SHP77 treated with DMSO at 0.1 percent for 48 hours (cell line): ENCODE measurements at regions not wholly inside any gene's neighbourhood (a gene's known extent, or its start where the extent isn't known, plus 50 kb on each side); places are given as distances from the start of the nearest gene placed in this dataset.
"Not testable (repeated sequence)": the region's sequence is repeated elsewhere in the genome, so short reads cannot be mapped to it uniquely, and the experiment has no call there.

Experiments used
- DNase-seq: peaks from one replicate; lab custom pipeline; 2025; lab: John Stamatoyannopoulos, UW

- DNase-seq: no peak
Observed at GRCh38 chr15:98330258-98330657, 318.1 kb upstream of the IGF1R start.

DNA sequence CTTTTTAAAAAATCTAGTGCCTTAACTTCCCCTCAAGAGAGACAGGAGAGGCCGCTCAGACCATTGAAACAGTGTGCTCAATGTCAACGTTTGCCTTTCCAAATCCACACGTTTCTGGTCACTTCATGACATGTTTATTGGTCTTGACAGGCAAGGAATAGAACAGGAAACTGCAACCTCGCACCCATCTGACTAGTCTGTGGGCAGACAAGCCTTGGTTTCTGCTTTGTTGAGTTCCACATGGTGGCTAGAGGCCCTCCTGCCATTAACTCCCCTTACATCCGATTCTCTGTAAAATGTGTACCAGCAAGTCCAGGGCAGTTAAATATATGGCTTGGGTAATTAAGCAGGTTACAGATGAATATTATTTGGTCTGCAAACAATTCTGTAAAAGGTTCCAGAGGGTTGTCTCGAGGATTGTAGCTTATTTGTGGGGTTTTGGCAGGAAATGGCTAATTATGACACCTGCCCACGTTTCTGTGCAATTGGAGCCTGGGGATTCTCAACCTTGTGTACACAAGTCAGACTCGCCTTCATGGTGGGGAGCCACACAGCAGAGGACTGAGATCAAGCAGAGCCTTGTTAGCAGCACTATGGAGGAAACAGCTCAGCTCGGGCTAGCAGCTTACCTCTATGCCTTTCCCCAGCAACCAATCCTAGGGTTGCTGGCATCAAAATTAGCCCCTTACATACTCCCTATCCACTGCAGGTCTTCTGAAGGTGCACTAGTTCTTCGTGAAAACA, 317.5 kb upstream of the IGF1R start:
- no peak for DNase-seq

GRCh38 chr15:98331676-98332075, 316.7 kb upstream of the IGF1R start:
- DNase-seq: no peak

- no peak for DNase-seq
Observed at GRCh38 chr15:98333251-98333650, 315.1 kb upstream of the IGF1R start.

DNA sequence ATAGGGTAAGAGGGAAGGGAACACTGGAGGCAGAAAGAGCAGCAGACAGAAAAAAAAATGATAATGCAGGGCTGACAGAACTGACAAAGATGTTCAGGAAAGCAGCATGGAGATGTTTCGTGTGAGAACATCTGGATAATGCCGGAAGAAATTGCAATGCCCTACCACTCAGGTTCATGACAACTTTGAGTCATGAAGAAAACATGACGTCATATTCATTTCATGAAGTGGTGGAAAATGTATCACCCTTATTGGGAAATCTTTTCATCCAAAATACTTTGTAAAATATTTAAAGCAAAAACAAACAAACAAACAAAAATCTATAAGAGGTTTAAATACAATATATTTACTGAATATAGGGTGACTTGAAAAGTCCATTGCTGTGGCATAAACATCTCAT, 305.4 kb upstream of the IGF1R start:
- DNase-seq: no peak

GRCh38 chr15:98344591-98344990, 303.7 kb upstream of the IGF1R start:
- no peak for DNase-seq

- DNase-seq: no peak
Observed at GRCh38 chr15:98347001-98347400, 301.3 kb upstream of the IGF1R start.

DNA sequence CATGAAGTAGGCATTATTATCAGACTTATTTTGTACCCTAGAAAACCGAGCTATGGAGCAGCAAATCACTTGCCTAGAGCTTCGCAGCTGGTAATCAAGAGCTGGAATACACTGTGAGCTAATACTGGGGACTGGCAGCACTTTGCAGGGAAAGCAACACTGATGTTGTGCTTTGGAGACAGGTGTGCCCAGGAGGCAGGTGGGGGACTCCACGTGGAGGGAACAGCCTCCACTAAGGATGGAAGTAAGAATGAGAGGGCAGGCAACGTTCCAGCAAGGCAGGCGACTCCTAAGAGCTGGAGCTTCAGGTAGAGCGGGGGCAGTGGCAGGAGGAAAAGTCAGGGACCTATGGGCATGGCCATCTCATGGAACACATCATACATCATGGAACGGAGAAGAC, 300.5 kb upstream of the IGF1R start:
- no peak for DNase-seq

- DNase-seq: no peak
Observed at GRCh38 chr15:98350276-98350675, 298.1 kb upstream of the IGF1R start.

- not testable (repeated sequence) for DNase-seq
Observed at GRCh38 chr15:98358274-98358673, 290.1 kb upstream of the IGF1R start.

DNA sequence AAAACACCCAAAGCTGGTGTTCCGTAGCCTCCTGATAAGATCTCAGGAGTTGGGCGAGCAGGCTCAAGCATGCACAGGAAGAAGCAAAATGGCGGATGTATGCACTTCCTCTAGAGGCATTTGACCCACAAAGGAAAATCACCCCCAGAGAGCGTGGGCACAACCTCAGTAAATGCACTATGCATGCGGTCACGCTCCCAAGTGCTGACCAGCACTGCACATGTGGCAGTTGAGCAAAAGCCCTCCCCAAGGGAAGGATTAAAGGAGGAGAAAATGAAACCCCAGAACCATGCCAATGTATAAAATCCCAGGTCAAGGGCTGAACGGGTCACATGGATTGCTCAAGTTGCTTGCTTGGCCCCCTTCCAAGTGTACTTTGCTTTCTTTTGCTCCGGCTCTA, 289.4 kb upstream of the IGF1R start:
- no peak for DNase-seq

- DNase-seq: no peak
Observed at GRCh38 chr15:98363416-98363815, 284.9 kb upstream of the IGF1R start.

DNA sequence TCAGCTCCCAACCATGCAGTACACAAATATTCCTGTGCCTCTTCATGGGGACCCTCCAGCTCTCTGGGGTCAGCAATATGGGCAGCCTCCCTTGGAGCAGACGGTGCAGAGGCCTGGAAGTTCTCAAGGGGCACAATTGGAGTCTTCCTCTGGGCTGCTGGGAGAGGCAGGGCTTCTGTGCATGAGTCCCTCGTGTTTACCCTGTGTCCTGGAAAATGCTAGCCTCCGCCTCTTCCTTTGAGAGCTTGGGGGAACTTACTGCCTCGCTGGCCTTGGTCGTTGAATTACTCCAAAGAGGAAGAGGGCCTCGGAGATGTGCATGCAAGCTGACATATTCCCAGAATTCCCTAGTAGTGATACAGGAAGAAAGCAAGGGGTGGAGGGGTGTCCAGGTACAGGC, 284.4 kb upstream of the IGF1R start:
- DNase-seq: no peak

GRCh38 chr15:98369081-98369716, 279.1 kb upstream of the IGF1R start:
- DNase-seq: no peak

GRCh38 chr15:98375513-98376340, 272.6 kb upstream of the IGF1R start:
- DNase-seq: no peak

DNA sequence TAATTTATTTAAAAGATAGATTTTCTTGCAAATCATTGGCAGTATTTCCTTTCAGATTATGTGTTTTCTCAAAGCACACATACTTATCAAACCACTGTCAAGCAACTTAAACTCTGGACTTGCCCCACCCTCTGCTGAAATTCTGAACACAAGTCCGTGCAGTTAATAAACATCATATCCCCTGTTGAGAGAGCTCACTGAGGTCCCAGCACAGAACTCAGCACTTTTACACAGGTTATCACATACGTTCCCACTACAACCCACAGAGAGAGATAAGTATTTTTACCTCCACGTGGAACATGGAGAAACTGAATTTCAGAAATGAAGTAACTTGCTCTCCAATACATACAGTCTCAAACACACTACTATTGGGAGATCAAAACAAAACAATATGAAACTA, 267.6 kb upstream of the IGF1R start:
- no peak for DNase-seq

DNA sequence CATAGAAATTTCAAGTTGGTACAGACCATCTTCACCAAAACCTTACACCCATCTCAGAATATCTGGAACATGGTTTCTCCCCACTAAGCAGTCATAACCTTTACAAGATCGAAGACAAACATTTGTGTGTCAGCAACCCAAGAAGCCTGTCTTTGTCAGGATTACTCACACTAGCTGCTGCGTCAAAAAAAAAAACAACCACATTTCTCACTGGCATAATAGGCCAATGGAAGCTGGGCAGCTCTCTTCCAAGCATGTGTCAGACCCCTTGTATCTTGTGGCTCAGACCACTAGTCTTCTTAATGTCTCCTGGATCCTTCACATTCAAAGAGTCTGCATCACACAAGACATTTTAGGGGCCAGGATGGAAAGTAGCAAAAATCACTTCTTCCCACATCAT, 266.9 kb upstream of the IGF1R start:
- DNase-seq: no peak

DNA sequence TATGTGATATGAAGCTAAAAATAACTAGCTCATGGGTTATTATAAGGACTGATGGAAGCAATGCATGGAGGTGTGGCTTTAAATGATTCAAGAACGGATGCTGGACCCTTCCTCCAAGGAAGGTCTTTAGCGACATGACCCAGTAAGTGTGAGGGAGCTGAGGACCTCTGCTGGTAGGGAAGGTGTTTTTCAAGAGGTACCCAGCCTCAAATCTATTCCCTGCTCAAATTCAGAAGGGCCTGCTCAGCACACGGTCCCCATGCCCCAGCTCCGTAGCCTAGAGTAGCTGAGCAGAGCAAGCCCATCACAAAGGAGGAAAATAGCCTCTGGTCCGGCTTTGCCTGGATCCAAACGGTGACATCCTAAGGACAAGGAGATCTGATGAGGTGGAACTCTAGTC, 266.2 kb upstream of the IGF1R start:
- no peak for DNase-seq

GRCh38 chr15:98383571-98383970, 264.8 kb upstream of the IGF1R start:
- DNase-seq: no peak

GRCh38 chr15:98384328-98385029, 263.9 kb upstream of the IGF1R start:
- DNase-seq: no peak

GRCh38 chr15:98385752-98386381, 262.5 kb upstream of the IGF1R start:
- no peak for DNase-seq

GRCh38 chr15:98386561-98386960, 261.8 kb upstream of the IGF1R start:
- no peak for DNase-seq
